PFSK-1 (cell line): ENCODE measurements at regions not wholly inside any gene's neighbourhood (a gene's known extent, or its start where the extent isn't known, plus 50 kb on each side); places are given as distances from the start of the nearest gene placed in this dataset.

Source experiments
- FOXP2 ChIP-seq: optimal IDR thresholded peaks from 2 replicates; pipeline ENCODE3; 2011; ENCODE audit warnings: borderline replicate concordance, control low read depth, inconsistent platforms; ENCODE audit not compliant: insufficient read depth; ENCODE audit errors: extremely low read length, extremely low read depth
- POLR2AphosphoS5 ChIP-seq: IDR thresholded peaks from 2 replicates; pipeline ENCODE4 v1.6.1; 2012; ENCODE audit warnings: low read depth, mild to moderate bottlenecking, control low read depth, low read length, moderate library complexity
- REST ChIP-seq, 2 experiments: IDR thresholded peaks; 2 replicates each; pipeline versions ENCODE4 v1.6.1 to v1.8.0; 2011 to 2012; ENCODE audit warnings: low read depth in 2 of 2, low read length in 2 of 2, control low read depth in 1 of 2, inconsistent platforms in 1 of 2, mild to moderate bottlenecking in 1 of 2, moderate library complexity in 1 of 2; ENCODE audit not compliant: insufficient read depth in 1 of 2
- SIN3A ChIP-seq: IDR thresholded peaks from 2 replicates; pipeline ENCODE4 v1.6.1; 2012; ENCODE audit warnings: mild to moderate bottlenecking, low read length, moderate library complexity, borderline replicate concordance; ENCODE audit not compliant: insufficient read depth
- TAF1 ChIP-seq: IDR thresholded peaks from 2 replicates; pipeline ENCODE4 v1.6.1; 2012; ENCODE audit warnings: low read length, control low read depth, borderline replicate concordance; ENCODE audit not compliant: insufficient read depth

DNA sequence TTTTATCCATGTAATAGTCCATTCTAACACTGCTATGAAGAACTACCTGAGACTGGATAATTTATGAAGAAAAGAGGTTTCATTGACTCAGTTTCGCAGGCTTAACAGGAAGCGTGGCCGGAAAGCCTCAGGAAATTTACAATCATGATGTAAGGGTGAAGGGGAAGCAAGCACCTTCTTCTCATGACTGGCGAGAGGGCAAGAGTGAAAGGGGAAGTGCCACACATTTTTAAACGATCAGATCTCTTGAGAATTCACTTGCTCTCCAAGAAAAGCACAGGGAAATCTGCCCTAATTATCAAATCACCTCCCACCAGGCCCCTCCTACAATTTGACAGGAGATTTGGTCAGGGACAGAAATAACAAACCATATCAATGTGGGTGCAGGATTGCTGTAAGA is 859.7 kb downstream of the EPHA7 start:
- TF ChIP-seq SIN3A (no peak), POLR2AphosphoS5 (no peak), TAF1 (no peak), REST (IDR thresholded peaks at IDR 0.05; ENCODE audit: insufficient read depth in 1 of 2, low read depth in 2 of 2, low read length in 2 of 2) (no peak), FOXP2 (no peak)
